ENCODE measurements at regions not wholly inside any gene's neighbourhood (a gene's known extent, or its start where the extent isn't known, plus 50 kb on each side); places are given as distances from the start of the nearest gene placed in this dataset.

DNA sequence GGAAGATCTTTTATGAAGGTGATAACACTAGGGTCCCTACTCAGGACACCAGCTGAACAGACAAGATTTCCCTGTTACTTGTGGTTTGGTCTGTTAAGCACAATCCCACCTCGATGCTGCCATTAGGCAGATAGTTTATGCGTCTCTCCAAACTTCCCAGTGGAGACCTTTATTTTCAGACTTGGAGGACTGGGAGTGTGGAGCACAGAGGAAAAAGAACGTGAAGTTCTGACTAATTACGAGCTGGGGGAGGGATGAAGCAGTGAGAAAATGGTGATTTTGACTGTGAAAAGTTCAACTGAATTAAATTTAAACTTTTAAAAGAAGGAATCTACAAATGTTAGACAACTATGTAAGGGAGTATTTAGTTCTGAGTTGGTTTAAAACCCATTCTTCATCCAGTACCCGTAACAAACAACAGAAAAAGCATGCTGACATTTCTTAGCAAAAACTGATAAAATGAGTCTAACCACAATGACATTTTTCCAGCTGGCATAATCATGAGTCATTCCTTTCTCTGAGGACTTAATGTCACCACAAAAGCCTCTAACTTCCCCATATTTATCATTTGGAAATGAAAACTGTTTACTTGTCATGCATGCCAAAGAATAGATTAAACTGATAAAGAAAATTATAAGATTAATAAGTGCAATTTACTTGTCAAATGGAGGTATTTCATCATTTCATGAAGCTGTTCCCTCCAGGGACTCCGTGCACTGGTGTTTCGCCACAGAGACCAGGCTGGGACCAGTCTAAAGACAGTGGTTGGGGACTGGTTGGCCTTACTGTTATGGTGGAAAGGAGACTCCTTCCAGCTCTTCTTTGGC is 113.3 kb upstream of the SSTR4 start:
- no TSS peak for BruUV-seq (replicated peaks)
- no peak overlapping the region for H3K4me2 ChIP-seq (ENCODE audit: low read depth, low read length)
- H3K9me3 ChIP-seq (ENCODE audit: low read length): no peaks in the 10 kb centered on the region
- DNase-seq (ENCODE audit: low spot score): no peak
- no peaks in the 10 kb centered on the region for H3K79me2 ChIP-seq (ENCODE audit: insufficient read depth, low read length)
- no peak for TF ChIP-seq KDM4B (CRISPR knock-in tag; IDR thresholded peaks at IDR 0.05)
- 24% methylated on average over 7 of the region's 7 CpGs for WGBS (ENCODE audit: low lambda C conversion rate)
- H2AFZ ChIP-seq (ENCODE audit: low read length): no peak overlapping the region
- H3K27me3 ChIP-seq (ENCODE audit: control insufficient read depth in 1 of 2, insufficient read depth in 2 of 2, low read length in 2 of 2): no peaks in the 10 kb centered on the region
- H3K9ac ChIP-seq (ENCODE audit: insufficient read depth, low read depth, low read length): no peak overlapping the region
- intact Hi-C loops (cut with micrococcal nuclease; ENCODE audit: unreplicated experiment): no loop called here
- no peak for FAIRE-seq
- H3K4me3 ChIP-seq (replicated peaks in 1 of 3; ENCODE audit: insufficient read depth in 1 of 3, low read depth in 2 of 3, low read length in 3 of 3): no peak overlapping the region
- H3K4me1 ChIP-seq (ENCODE audit: insufficient read depth, low read length): no peaks in the 10 kb centered on the region
- POLR2A ChIA-PET: no interaction called here
- in situ Hi-C loops (cut with HindIII; ENCODE audit: extremely low pct_ligation_motif_present, low pct_unique_long_range_greater_than_20kb): no loop called here
- no peaks in the 10 kb centered on the region for H4K20me1 ChIP-seq (ENCODE audit: insufficient read depth, low read length)
- no peak overlapping the region for H3K27ac ChIP-seq (ENCODE audit: extremely low read length, insufficient read depth, low read length)
- no peaks in the 10 kb centered on the region for H3K36me3 ChIP-seq (replicated peaks in 1 of 2; ENCODE audit: control insufficient read depth in 1 of 2, insufficient read depth in 2 of 2, low read length in 2 of 2)
- CTCF ChIA-PET (ENCODE audit: low intra/inter-chr PET ratio, low total read pairs): no interaction called here
- ATAC-seq: no peak

DNA sequence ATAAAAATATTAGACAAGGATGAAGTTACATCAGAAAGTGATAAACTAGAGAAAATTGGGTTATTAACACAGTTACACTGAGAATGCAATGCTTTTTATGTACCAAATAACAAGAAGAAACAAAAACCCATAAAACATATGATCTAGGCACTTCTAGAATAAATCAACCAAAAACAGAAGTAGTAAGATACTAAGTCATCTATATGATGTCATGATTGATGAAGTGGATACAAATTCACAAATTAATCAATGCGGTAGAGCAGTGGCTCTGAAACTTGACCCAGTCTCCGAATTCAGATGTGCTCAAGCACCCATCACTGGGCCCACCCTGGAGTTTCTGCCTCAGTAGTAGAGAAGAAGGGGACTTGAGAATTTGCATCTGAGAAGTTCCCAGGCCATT is 112.1 kb upstream of the SSTR4 start:
- no peak overlapping the region for H3K9ac ChIP-seq (ENCODE audit: insufficient read depth, low read depth, low read length)
- BruUV-seq (replicated peaks): no TSS peak
- FAIRE-seq: peak; percentile 30
- H3K4me3 ChIP-seq (replicated peaks in 1 of 3; ENCODE audit: insufficient read depth in 1 of 3, low read depth in 2 of 3, low read length in 3 of 3): no peak overlapping the region
- CTCF ChIA-PET (ENCODE audit: low intra/inter-chr PET ratio, low total read pairs): no interaction called here
- no peaks in the 10 kb centered on the region for H3K36me3 ChIP-seq (replicated peaks in 1 of 2; ENCODE audit: control insufficient read depth in 1 of 2, insufficient read depth in 2 of 2, low read length in 2 of 2)
- no peak for ATAC-seq
- H3K27me3 ChIP-seq (ENCODE audit: control insufficient read depth in 1 of 2, insufficient read depth in 2 of 2, low read length in 2 of 2): no peaks in the 10 kb centered on the region
- POLR2A ChIA-PET: no interaction called here
- intact Hi-C loops (cut with micrococcal nuclease; ENCODE audit: unreplicated experiment): no loop called here
- H3K9me3 ChIP-seq (ENCODE audit: low read length): no peaks in the 10 kb centered on the region
- no peaks in the 10 kb centered on the region for H3K79me2 ChIP-seq (ENCODE audit: insufficient read depth, low read length)
- no peaks in the 10 kb centered on the region for H4K20me1 ChIP-seq (ENCODE audit: insufficient read depth, low read length)
- H2AFZ ChIP-seq (ENCODE audit: low read length): no peak overlapping the region
- in situ Hi-C loops (cut with HindIII; ENCODE audit: extremely low pct_ligation_motif_present, low pct_unique_long_range_greater_than_20kb): no loop called here
- no peaks in the 10 kb centered on the region for H3K4me1 ChIP-seq (ENCODE audit: insufficient read depth, low read length)
- no peak overlapping the region for H3K27ac ChIP-seq (ENCODE audit: extremely low read length, insufficient read depth, low read length)
- no peak for DNase-seq (ENCODE audit: low spot score)
- H3K4me2 ChIP-seq (ENCODE audit: low read depth, low read length): no peak overlapping the region
- 38% methylated on average over 2 of the region's 2 CpGs for WGBS (ENCODE audit: low lambda C conversion rate)
- TF ChIP-seq HDAC6 (IDR thresholded peaks at IDR 0.05; ENCODE audit: low read depth, low read length) (no peak), NR2C2 (CRISPR knock-in tag; IDR thresholded peaks at IDR 0.05; ENCODE audit: borderline replicate concordance) (no peak), KLF15 (CRISPR knock-in tag; IDR thresholded peaks at IDR 0.05; ENCODE audit: borderline replicate concordance) (no peak), ATF7 (IDR thresholded peaks at IDR 0.05) (peak; percentile 67), ATF7 (CRISPR knock-in tag; IDR thresholded peaks at IDR 0.05) (no peak), SYNCRIP (IDR thresholded peaks at IDR 0.05; ENCODE audit: insufficient read depth, low read depth, low read length) (no peak), BRD4 (CRISPR knock-in tag; IDR thresholded peaks at IDR 0.05) (no peak), ADNP (CRISPR knock-in tag; IDR thresholded peaks at IDR 0.05) (no peak)
- TF ChIP-seq, protein P1, sequence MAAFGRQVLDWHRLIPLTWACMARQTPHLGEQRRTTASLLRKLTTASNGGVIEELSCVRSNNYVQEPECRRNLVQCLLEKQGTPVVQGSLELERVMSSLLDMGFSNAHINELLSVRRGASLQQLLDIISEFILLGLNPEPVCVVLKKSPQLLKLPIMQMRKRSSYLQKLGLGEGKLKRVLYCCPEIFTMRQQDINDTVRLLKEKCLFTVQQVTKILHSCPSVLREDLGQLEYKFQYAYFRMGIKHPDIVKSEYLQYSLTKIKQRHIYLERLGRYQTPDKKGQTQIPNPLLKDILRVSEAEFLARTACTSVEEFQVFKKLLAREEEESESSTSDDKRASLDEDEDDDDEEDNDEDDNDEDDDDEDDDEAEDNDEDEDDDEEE (CRISPR knock-in tag; IDR thresholded peaks at IDR 0.05): no peak

Data from HepG2 (cell line).